Urothelium cell line (cell line): ENCODE measurements at regions not wholly inside any gene's neighbourhood (a gene's known extent, or its start where the extent isn't known, plus 50 kb on each side); places are given as distances from the start of the nearest gene placed in this dataset.

ENCODE experiments used
- DNase-seq: peaks from one replicate; pipeline ENCODE4 v3.0.0; 2011; ENCODE audit warnings: low spot score, mixed read lengths
- FAIRE-seq: peaks from 2 replicates; lab custom pipeline; 2011; peaks lifted over from hg19 to GRCh38; lab: Jason Lieb, UNC

- FAIRE-seq (no peak), DNase-seq (no peak)
Measured at GRCh38 chr2:236517251-236518031, 52.2 kb upstream of the ACKR3 start.
